Peyer's patch (tissue), 4 donors: ENCODE measurements at regions not wholly inside any gene's neighbourhood (a gene's known extent, or its start where the extent isn't known, plus 50 kb on each side); places are given as distances from the start of the nearest gene placed in this dataset.

Experiments used
- DNase-seq, 3 donors: peaks; one replicate each; pipeline ENCODE4 v3.0.0-alpha.2; 2017 to 2019
- H3K27ac ChIP-seq, 4 donors: fragments of 200-600 bp; sonication (generic); one replicate each; pipeline ENCODE4 v1.5.1; 2016 to 2019
- H3K27me3 ChIP-seq, 2 donors: fragments of 200-600 bp; sonication (generic); one replicate each; pipeline ENCODE4 v1.5.1; 2019
- H3K36me3 ChIP-seq, 3 donors: fragments of 200-600 bp; sonication (generic); one replicate each; pipeline ENCODE4 v1.5.1; 2016 to 2019
- H3K4me1 ChIP-seq, 4 donors: fragments of 200-600 bp; sonication (generic); one replicate each; pipeline ENCODE4 v1.5.1; 2016 to 2019
- H3K4me3 ChIP-seq, 4 donors: fragments of 200-600 bp; sonication (generic); 1 replicate in 3 of 4; 2 replicates in 1 of 4; pipeline ENCODE4 v1.5.1; 2016 to 2019; ENCODE audit warnings: mild to moderate bottlenecking in 1 of 4
- H3K9me3 ChIP-seq, 4 donors: fragments of 200-600 bp; sonication (generic); one replicate each; pipeline ENCODE4 v1.5.1; 2016 to 2019; ENCODE audit warnings: mild to moderate bottlenecking in 1 of 4
- CTCF ChIP-seq, 6 experiments: fragments of 450-650 bp in 4 of 6; fragments of 200-600 bp in 2 of 6; sonication (generic) in 1 of 6; IDR thresholded peaks; one replicate each; pipeline ENCODE4 v1.5.1; 2017 to 2019; ENCODE audit warnings: antibody characterized with exemption in 6 of 6, mild to moderate bottlenecking in 3 of 6, moderate library complexity in 1 of 6
- POLR2A ChIP-seq, 2 donors: fragments of 450-650 bp; IDR thresholded peaks; one replicate each; pipeline ENCODE4 v1.5.1; 2017; ENCODE audit warnings: antibody characterized with exemption in 2 of 2, mild to moderate bottlenecking in 2 of 2, moderate library complexity in 2 of 2

GRCh38 chr9:84557751-84558150, 111.8 kb upstream of the NTRK2 start:
- Histone ChIP-seq H3K27me3 (no peaks in the 10 kb centered on the region), H3K4me1 (no peaks in the 10 kb centered on the region), H3K27ac (no peak overlapping the region), H3K36me3 (no peaks in the 10 kb centered on the region), H3K4me3 (no peak overlapping the region), H3K9me3 (no peaks in the 10 kb centered on the region)
- DNase-seq = no peak
- no peak for TF ChIP-seq CTCF (IDR thresholded peaks at IDR 0.05)
- TF ChIP-seq POLR2A (IDR thresholded peaks at IDR 0.05) = no peak

- Histone ChIP-seq H3K36me3 (no peaks in the 10 kb centered on the region), H3K4me1 (no peaks in the 10 kb centered on the region), H3K4me3 (no peak overlapping the region), H3K27ac (no peak overlapping the region), H3K9me3 (no peaks in the 10 kb centered on the region), H3K27me3 (no peaks in the 10 kb centered on the region)
- DNase-seq = no peak
- TF ChIP-seq CTCF (IDR thresholded peaks at IDR 0.05) (no peak), POLR2A (IDR thresholded peaks at IDR 0.05) (no peak)
Observed at GRCh38 chr9:84563691-84564090, 105.8 kb upstream of the NTRK2 start.

GRCh38 chr9:84567805-84568204, 101.7 kb upstream of the NTRK2 start:
- Histone ChIP-seq H3K4me3 (no peak overlapping the region), H3K9me3 (no peaks in the 10 kb centered on the region), H3K27ac (no peak overlapping the region), H3K4me1 (no peaks in the 10 kb centered on the region), H3K27me3 (no peaks in the 10 kb centered on the region), H3K36me3 (no peaks in the 10 kb centered on the region)
- no peak for DNase-seq
- TF ChIP-seq CTCF (IDR thresholded peaks at IDR 0.05) = no peak
- no peak for TF ChIP-seq POLR2A (IDR thresholded peaks at IDR 0.05)

- H3K36me3 ChIP-seq = no peaks in the 10 kb centered on the region
- H3K9me3 ChIP-seq = no peaks in the 10 kb centered on the region
- H3K27ac ChIP-seq = no peak overlapping the region
- H3K27me3 ChIP-seq = no peaks in the 10 kb centered on the region
- H3K4me3 ChIP-seq = no peak overlapping the region
- no peaks in the 10 kb centered on the region for H3K4me1 ChIP-seq
- TF ChIP-seq CTCF (IDR thresholded peaks at IDR 0.05) (no peak), POLR2A (IDR thresholded peaks at IDR 0.05) (no peak)
- no peak for DNase-seq
Observed at GRCh38 chr9:84570482-84571154, 98.9 kb upstream of the NTRK2 start.

GRCh38 chr9:84573083-84573482, 96.4 kb upstream of the NTRK2 start:
- H3K27ac ChIP-seq = no peak overlapping the region
- no peaks in the 10 kb centered on the region for H3K27me3 ChIP-seq
- H3K36me3 ChIP-seq = no peaks in the 10 kb centered on the region
- TF ChIP-seq CTCF (IDR thresholded peaks at IDR 0.05) (no peak), POLR2A (IDR thresholded peaks at IDR 0.05) (no peak)
- DNase-seq = no peak
- H3K9me3 ChIP-seq = no peaks in the 10 kb centered on the region
- no peaks in the 10 kb centered on the region for H3K4me1 ChIP-seq
- no peak overlapping the region for H3K4me3 ChIP-seq

GRCh38 chr9:84575705-84576104, 93.8 kb upstream of the NTRK2 start:
- Histone ChIP-seq H3K4me3 (no peak overlapping the region), H3K36me3 (no peaks in the 10 kb centered on the region), H3K27me3 (no peaks in the 10 kb centered on the region), H3K27ac (no peak overlapping the region), H3K9me3 (no peaks in the 10 kb centered on the region), H3K4me1 (no peaks in the 10 kb centered on the region)
- TF ChIP-seq POLR2A (IDR thresholded peaks at IDR 0.05) (no peak), CTCF (IDR thresholded peaks at IDR 0.05) (no peak)
- DNase-seq = no peak
